C4-2B (cell line): ENCODE measurements at regions not wholly inside any gene's neighbourhood (a gene's known extent, or its start where the extent isn't known, plus 50 kb on each side); places are given as distances from the start of the nearest gene placed in this dataset.

ENCODE experiments used
- CTCF ChIP-seq: fragments of 450-650 bp; conservative IDR thresholded peaks from 2 replicates; pipeline ENCODE4 v1.5.1; 2017; ENCODE audit warnings: mild to moderate bottlenecking
- ZFX ChIP-seq: fragments of 450-650 bp; IDR thresholded peaks from 2 replicates; pipeline ENCODE4 v1.6.1; 2017

GRCh38 chr3:135891121-135891520 is 74.4 kb upstream of the PPP2R3A start:
- TF ChIP-seq CTCF = no peak
- no peak for TF ChIP-seq ZFX
